ENCODE measurements at regions not wholly inside any gene's neighbourhood (a gene's known extent, or its start where the extent isn't known, plus 50 kb on each side); places are given as distances from the start of the nearest gene placed in this dataset.
"Not testable (repeated sequence)": the region's sequence is repeated elsewhere in the genome, so short reads cannot be mapped to it uniquely, and the experiment has no call there.

DNA sequence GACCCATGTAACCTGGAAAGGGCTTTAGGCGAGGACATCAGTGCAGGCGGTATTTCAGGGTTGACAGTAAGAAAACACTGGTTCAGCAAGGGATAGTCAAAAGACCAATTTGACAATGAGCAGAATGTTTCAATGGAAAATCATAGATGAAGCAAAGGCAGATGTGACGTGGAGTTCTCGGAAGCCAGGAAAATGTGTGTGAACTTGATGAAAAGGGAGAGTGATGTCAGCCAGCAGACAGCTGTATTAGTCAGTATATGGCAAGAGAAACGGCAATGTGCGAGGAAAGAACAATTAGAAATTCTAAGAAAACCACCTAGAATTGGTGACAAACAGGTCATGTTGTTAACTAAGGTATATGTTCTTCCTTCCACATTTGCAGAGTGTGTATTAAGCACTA, 503.9 kb upstream of the DAB2 start:
- H3K4me2 ChIP-seq = no peak overlapping the region
- H3K27me3 ChIP-seq = no peaks in the 10 kb centered on the region
- no peak overlapping the region for H3K9ac ChIP-seq
- no peak overlapping the region for H3K4me3 ChIP-seq
- H3K4me1 ChIP-seq = no peaks in the 10 kb centered on the region
- no peak overlapping the region for H3K27ac ChIP-seq
- no peaks in the 10 kb centered on the region for H4K20me1 ChIP-seq
- no peak for TF ChIP-seq Cebpa-rat (IDR thresholded peaks at IDR 0.05)
- H3K36me3 ChIP-seq = no peaks in the 10 kb centered on the region
- H3K9me3 ChIP-seq (replicated peaks in 1 of 11) = no peaks in the 10 kb centered on the region

DNA sequence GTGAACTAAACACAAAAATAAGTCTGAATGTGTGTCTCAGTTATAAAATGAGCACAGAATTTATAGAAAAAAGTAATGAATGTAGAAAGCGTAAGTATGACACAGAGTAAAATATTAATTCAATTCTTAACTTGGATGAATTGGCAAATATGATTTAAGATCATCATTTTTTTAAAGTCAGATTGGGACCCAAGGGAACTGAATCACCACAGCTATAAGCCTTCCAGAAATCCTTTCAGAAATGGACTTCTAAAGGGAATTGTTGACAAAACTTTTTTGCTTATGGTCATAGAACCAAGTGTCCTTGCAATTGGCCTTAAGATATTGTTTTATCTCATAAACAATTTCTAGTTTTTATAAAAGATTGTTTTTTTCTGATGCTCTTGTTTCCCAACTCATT, 495.1 kb upstream of the DAB2 start:
- no peak for TF ChIP-seq Cebpa-rat (IDR thresholded peaks at IDR 0.05)
- Histone ChIP-seq H3K4me1 (no peaks in the 10 kb centered on the region), H3K9ac (no peak overlapping the region)

DNA sequence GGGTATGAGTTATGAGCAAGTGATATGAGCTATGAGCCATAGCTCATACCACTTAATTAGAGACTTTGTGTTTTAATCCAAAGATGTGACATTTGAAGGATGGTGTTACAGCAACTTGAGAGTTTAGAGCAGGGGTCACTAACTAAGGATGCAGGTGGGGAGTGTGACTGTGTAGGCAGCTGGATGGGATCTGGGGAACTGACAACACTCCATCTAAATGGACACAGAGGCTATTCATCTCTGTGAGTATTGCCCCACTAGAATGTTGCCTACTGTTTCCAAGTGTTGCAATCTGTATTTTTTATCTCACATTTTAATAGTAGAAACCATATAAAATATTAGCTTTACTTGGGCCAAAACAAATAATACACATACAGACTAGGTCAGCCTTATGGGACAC, 488.1 kb upstream of the DAB2 start:
- H3K9me3 ChIP-seq (replicated peaks in 1 of 11) = no peaks in the 10 kb centered on the region
- no peak overlapping the region for H3K27ac ChIP-seq
- no peaks in the 10 kb centered on the region for H3K4me1 ChIP-seq
- no peak overlapping the region for H3K4me2 ChIP-seq
- H4K20me1 ChIP-seq = no peaks in the 10 kb centered on the region
- no peak for TF ChIP-seq Cebpa-rat (IDR thresholded peaks at IDR 0.05)
- no peak overlapping the region for H3K9ac ChIP-seq
- no peaks in the 10 kb centered on the region for H3K36me3 ChIP-seq
- no peak overlapping the region for H3K4me3 ChIP-seq
- H3K27me3 ChIP-seq = no peaks in the 10 kb centered on the region

More for the DNA sequence above, 495.1 kb upstream of the DAB2 start:
- H3K4me2 ChIP-seq = no peak overlapping the region
- no peak overlapping the region for H3K27ac ChIP-seq
- no peak overlapping the region for H3K4me3 ChIP-seq
- H4K20me1 ChIP-seq = no peaks in the 10 kb centered on the region
- H3K9me3 ChIP-seq (replicated peaks in 1 of 11) = no peaks in the 10 kb centered on the region
- no peaks in the 10 kb centered on the region for H3K36me3 ChIP-seq
- no peaks in the 10 kb centered on the region for H3K27me3 ChIP-seq

DNA sequence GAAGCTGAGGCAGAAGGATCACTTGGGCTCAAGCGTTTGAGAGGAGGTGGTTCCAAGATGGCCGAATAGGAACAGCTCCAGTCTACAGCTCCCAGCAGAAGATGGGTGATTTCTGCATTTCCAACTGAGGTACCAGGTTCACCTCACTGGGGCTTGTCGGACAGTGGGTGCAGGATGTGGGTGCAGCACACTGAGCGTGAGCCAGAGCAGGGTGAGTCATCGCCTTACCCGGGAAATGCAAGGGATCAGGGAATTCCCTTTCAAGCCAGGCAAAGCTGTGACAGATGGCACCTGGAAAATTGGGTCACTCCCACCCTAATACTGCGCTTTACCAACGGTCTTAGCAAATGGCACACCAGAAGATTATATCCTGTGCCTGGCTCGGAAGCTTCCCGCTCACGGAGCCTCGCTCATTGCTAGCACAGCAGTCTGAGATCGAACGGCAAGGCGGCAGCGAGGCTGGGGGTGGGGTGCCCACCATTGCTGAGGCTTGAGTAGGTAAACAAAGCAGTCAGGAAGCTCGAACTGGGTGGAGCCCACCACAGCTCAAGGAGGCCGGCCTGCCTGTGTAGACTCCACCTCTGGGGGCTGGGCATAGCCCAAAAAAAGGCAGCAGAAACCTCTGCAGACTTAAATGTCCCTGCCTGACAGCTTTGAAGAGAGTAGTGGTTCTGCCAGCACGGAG, 482.6 kb upstream of the DAB2 start:
- not testable (repeated sequence) for H3K27ac ChIP-seq; H3K27me3 ChIP-seq; H3K4me3 ChIP-seq; H3K36me3 ChIP-seq; H4K20me1 ChIP-seq; H3K9ac ChIP-seq; H3K4me1 ChIP-seq; H3K4me2 ChIP-seq; H3K9me3 ChIP-seq (replicated peaks in 1 of 11)

DNA sequence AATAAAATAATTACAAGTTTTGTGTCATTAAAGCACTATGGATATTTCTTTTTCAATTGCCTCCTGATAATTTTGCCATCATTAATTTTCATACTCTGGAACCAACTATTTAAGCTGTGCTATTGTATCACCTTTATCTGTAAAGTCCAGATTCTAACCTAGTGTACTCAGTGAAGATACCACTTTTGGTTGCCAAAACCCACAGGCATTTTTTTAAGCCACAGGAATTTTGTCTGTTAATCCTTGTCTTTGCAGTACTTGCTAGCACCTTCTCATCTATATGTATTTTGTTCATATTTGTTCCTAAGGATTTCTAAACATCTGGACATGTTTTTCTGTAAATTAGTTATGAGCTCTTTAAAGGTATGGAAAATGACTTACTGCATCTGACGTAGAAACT, 481.4 kb upstream of the DAB2 start:
- no peak overlapping the region for H3K4me2 ChIP-seq
- no peaks in the 10 kb centered on the region for H4K20me1 ChIP-seq
- no peak overlapping the region for H3K9ac ChIP-seq
- no peaks in the 10 kb centered on the region for H3K36me3 ChIP-seq
- no peak overlapping the region for H3K4me3 ChIP-seq
- TF ChIP-seq Cebpa-rat (IDR thresholded peaks at IDR 0.05) = no peak
- H3K27me3 ChIP-seq = no peaks in the 10 kb centered on the region
- H3K9me3 ChIP-seq (replicated peaks in 1 of 11) = peaks cover 0 to 7% (median 0%) of the 10 kb centered on the region in 11 experiments; a peak in 3 of 22 replicates
- no peaks in the 10 kb centered on the region for H3K4me1 ChIP-seq
- H3K27ac ChIP-seq = no peak overlapping the region

DNA sequence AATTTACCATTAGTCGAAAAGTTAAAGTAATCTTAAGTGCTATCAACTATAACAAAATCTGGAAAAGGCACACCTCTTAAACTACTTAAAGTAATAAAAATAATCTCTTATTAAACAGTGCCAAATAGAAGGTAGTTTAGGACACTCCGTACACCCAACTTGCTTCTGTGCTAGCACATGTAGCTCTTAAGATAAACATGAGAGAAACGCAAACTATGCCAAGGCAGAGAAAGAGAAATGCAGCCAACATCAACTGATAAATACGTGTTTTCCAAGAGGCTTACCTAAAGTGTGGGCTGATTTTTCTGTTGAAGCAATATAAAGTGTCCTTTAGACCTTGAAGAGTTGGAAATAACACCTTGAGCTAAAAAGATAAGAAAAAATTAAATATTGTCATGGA, 480.6 kb upstream of the DAB2 start:
- H3K9ac ChIP-seq = no peak overlapping the region
- H3K27ac ChIP-seq = no peak overlapping the region
- no peaks in the 10 kb centered on the region for H3K27me3 ChIP-seq
- H3K4me1 ChIP-seq = no peaks in the 10 kb centered on the region
- H3K4me2 ChIP-seq = no peak overlapping the region
- TF ChIP-seq Cebpa-rat (IDR thresholded peaks at IDR 0.05) = no peak
- no peak overlapping the region for H3K4me3 ChIP-seq
- no peaks in the 10 kb centered on the region for H3K36me3 ChIP-seq
- H3K9me3 ChIP-seq (replicated peaks in 1 of 11) = peaks cover 0 to 7% (median 0%) of the 10 kb centered on the region in 11 experiments; a peak in 3 of 22 replicates
- H4K20me1 ChIP-seq = no peaks in the 10 kb centered on the region

DNA sequence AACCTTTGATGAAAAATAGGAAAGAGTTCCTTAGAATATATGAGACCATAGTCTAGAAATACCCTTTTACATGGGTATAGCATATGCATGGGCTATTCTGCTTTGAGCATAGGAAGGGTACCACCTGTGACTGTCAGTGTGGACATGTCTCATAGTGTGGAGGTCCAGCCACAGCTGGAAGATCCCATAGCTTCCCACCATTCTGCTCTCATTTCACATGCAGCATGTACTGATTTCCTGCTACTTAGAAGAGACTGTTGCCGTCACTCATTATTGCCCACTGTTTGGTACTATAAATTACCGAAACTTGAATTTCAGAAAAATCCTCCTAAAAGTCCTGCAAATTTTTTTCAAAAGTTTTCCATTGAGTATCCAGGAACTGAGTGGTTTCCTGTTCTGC, 477.8 kb upstream of the DAB2 start:
- Histone ChIP-seq H3K9ac (no peak overlapping the region), H3K4me3 (no peak overlapping the region), H3K27me3 (no peaks in the 10 kb centered on the region), H3K4me1 (no peaks in the 10 kb centered on the region), H3K27ac (no peak overlapping the region), H3K9me3 (replicated peaks in 1 of 11) (peaks cover 0 to 7% (median 0%) of the 10 kb centered on the region in 11 experiments; a peak in 3 of 22 replicates), H3K36me3 (no peaks in the 10 kb centered on the region), H4K20me1 (no peaks in the 10 kb centered on the region), H3K4me2 (no peak overlapping the region)
- TF ChIP-seq Cebpa-rat (IDR thresholded peaks at IDR 0.05) = no peak

DNA sequence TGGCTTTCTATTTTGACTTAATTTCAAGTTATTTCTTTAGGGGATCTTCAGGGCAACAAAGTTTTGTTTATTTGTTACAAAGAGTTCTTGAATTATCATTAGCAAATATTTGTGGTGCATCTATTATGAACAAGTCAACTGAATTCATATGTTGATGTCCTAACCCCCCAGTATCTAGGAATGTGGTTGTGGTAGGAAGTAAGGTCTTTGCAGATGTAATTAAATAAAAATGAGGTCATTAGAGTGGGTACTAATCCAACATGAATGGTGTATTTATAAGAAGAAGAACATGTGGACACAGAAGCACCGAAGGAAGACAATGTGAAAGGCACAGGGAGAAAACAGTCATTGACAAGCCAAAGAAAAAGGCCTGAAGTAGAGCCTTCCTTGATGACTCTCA, 474.0 kb upstream of the DAB2 start:
- Histone ChIP-seq H4K20me1 (no peaks in the 10 kb centered on the region), H3K9ac (no peak overlapping the region), H3K4me3 (no peak overlapping the region), H3K27me3 (no peaks in the 10 kb centered on the region), H3K36me3 (no peaks in the 10 kb centered on the region), H3K9me3 (replicated peaks in 1 of 11) (no peaks in the 10 kb centered on the region), H3K27ac (no peak overlapping the region), H3K4me1 (no peaks in the 10 kb centered on the region), H3K4me2 (no peak overlapping the region)
- no peak for TF ChIP-seq Cebpa-rat (IDR thresholded peaks at IDR 0.05)

DNA sequence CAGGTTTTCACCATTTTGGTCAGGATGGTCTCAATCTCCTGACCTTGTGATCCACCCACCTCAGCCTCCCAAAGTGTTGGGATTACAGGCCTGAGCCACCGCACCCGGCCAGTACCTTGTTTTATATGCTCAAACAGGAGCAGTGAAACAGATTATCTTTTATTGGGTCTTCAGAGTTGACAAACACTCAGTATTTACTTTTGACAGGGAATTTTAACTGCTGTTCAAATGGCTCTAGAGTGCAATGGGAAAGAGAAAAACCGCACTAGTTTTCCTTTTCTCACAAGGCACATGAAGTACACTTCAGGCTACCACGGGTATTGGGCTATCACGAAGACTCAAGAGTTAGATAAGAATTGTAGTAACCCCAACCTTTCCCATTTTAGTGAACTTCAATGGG, 471.9 kb upstream of the DAB2 start:
- Histone ChIP-seq H3K36me3 (no peaks in the 10 kb centered on the region), H3K27me3 (no peaks in the 10 kb centered on the region), H3K4me1 (peaks cover 0 to 19% (median 0%) of the 10 kb centered on the region in 10 experiments; a peak in 6 of 20 replicates), H3K4me3 (no peak overlapping the region), H4K20me1 (no peaks in the 10 kb centered on the region), H3K9ac (no peak overlapping the region), H3K4me2 (no peak overlapping the region), H3K9me3 (replicated peaks in 1 of 11) (no peaks in the 10 kb centered on the region), H3K27ac (no peak overlapping the region)
- no peak for TF ChIP-seq Cebpa-rat (IDR thresholded peaks at IDR 0.05)

DNA sequence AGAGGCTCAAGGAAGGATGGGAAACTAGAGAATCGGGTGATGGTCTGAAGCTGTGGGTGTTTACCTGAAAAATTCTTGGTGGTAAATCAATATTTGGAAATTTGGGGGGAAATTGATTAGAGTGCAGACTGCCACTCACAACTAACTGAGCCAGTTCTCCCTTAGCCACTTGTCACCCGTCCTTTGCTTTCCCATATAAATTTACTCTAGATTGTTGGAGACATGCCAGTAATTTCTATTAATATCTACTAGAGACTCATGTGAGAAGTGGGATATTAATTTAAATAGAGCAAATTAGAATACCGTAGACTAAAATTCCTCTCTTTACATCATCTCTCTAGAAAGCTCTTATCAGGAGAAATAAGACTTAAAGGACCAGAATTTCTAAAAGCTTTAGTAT, 471.3 kb upstream of the DAB2 start:
- Histone ChIP-seq H3K36me3 (no peaks in the 10 kb centered on the region), H3K9me3 (replicated peaks in 1 of 11) (no peaks in the 10 kb centered on the region), H3K9ac (no peak overlapping the region), H4K20me1 (no peaks in the 10 kb centered on the region), H3K27ac (no peak overlapping the region), H3K27me3 (no peaks in the 10 kb centered on the region), H3K4me3 (no peak overlapping the region), H3K4me1 (peaks cover 0 to 25% (median 0%) of the 10 kb centered on the region in 10 experiments; a peak in 6 of 20 replicates), H3K4me2 (no peak overlapping the region)
- TF ChIP-seq Cebpa-rat (IDR thresholded peaks at IDR 0.05) = no peak

Measured in BLaER1 treated with 17β-estradiol and CSF1 and Interleukin-3, amounts not matched to agents 10 nM and 100 nM (cell line).